HFF-Myc (cell line): ENCODE measurements at regions not wholly inside any gene's neighbourhood (a gene's known extent, or its start where the extent isn't known, plus 50 kb on each side); places are given as distances from the start of the nearest gene placed in this dataset.

Experiments
- DNase-seq: peaks from one replicate; pipeline ENCODE4 v3.0.0-alpha.2; 2011; ENCODE audit warnings: low read depth; ENCODE audit errors: extremely low read depth
- H3K4me3 ChIP-seq: replicated peaks from 2 replicates; pipeline ENCODE4 v1.5.1; 2011; ENCODE audit warnings: low read depth, mild to moderate bottlenecking, control low read depth, low read length
- CTCF ChIP-seq: IDR thresholded peaks from 2 replicates; pipeline ENCODE4 v1.5.1; 2012; ENCODE audit warnings: mild to moderate bottlenecking, low read depth, low read length, control low read depth; ENCODE audit errors: missing control alignments

- no peak for TF ChIP-seq CTCF
- H3K4me3 ChIP-seq: no peak overlapping the region
- DNase-seq: no peak
These were observed 321.6 kb downstream of the BCL11B start for GRCh38 chr14:98950353-98950895.

GRCh38 chr14:98951031-98951430 lies 321.0 kb downstream of the BCL11B start:
- no peak overlapping the region for H3K4me3 ChIP-seq
- no peak for DNase-seq
- TF ChIP-seq CTCF: no peak

GRCh38 chr14:98951521-98952152 lies 320.4 kb downstream of the BCL11B start:
- DNase-seq: no peak
- TF ChIP-seq CTCF: no peak
- H3K4me3 ChIP-seq: no peak overlapping the region

GRCh38 chr14:98952593-98953350 lies 319.2 kb downstream of the BCL11B start:
- no peak overlapping the region for H3K4me3 ChIP-seq
- no peak for TF ChIP-seq CTCF
- no peak for DNase-seq

- no peak for DNase-seq
- no peak for TF ChIP-seq CTCF
- no peak overlapping the region for H3K4me3 ChIP-seq
These were observed 318.2 kb downstream of the BCL11B start for GRCh38 chr14:98953551-98954348.

GRCh38 chr14:98954349-98955000 lies 317.5 kb downstream of the BCL11B start:
- TF ChIP-seq CTCF: no peak
- DNase-seq: no peak
- H3K4me3 ChIP-seq: no peak overlapping the region
